Upper lobe of left lung (tissue), 6 donors: ENCODE measurements at regions not wholly inside any gene's neighbourhood (a gene's known extent, or its start where the extent isn't known, plus 50 kb on each side); places are given as distances from the start of the nearest gene placed in this dataset.

Source experiments
- ATAC-seq, 2 donors: fragments of 200-7000 bp; cut with Tn5 transposase; one replicate each; pipeline ENCODE4 v1.9.1; 2022; ENCODE audit warnings: mild to moderate bottlenecking in 2 of 2, moderate library complexity in 2 of 2; ENCODE audit not compliant: low FRiP score in 2 of 2
- DNase-seq, 2 donors: peaks; one replicate each; pipeline ENCODE4 v3.0.0-alpha.2; 2019 to 2020
- H3K27ac ChIP-seq, 4 donors: fragments of 200-600 bp; sonication (generic); one replicate each; pipeline ENCODE4 v1.5.1; 2016 to 2019
- H3K27me3 ChIP-seq, 4 donors: fragments of 200-600 bp; sonication (generic); one replicate each; pipeline ENCODE4 v1.5.1; 2017 to 2019
- H3K36me3 ChIP-seq, 4 donors: fragments of 200-600 bp; sonication (generic); one replicate each; pipeline ENCODE4 v1.5.1; 2016 to 2019
- H3K4me1 ChIP-seq, 4 donors: fragments of 200-600 bp; sonication (generic); one replicate each; pipeline ENCODE4 v1.5.1; 2018 to 2019
- H3K4me3 ChIP-seq, 4 donors: fragments of 200-600 bp; sonication (generic); one replicate each; pipeline ENCODE4 v1.5.1; 2017 to 2019; ENCODE audit warnings: mild to moderate bottlenecking in 2 of 4, moderate library complexity in 1 of 4
- H3K9me3 ChIP-seq, 4 donors: fragments of 200-600 bp; sonication (generic); one replicate each; pipeline ENCODE4 v1.5.1; 2018 to 2019
- EP300 ChIP-seq, 4 donors: sonication (generic); formaldehyde crosslinking; IDR thresholded peaks; one replicate each; pipeline ENCODE4 v1.5.1; 2017; ENCODE audit warnings: antibody characterized with exemption in 4 of 4, control low read depth in 2 of 4
- POLR2A ChIP-seq, 4 donors: fragments of 450-650 bp; IDR thresholded peaks; one replicate each; pipeline ENCODE4 v1.5.1; 2016 to 2017; ENCODE audit warnings: antibody characterized with exemption in 4 of 4, mild to moderate bottlenecking in 2 of 4
- POLR2AphosphoS5 ChIP-seq, 2 donors: sonication (generic); formaldehyde crosslinking; IDR thresholded peaks; one replicate each; pipeline ENCODE4 v1.5.1; 2017; ENCODE audit warnings: antibody characterized with exemption in 2 of 2
- WGBS, 2 donors: methylation state at CpG; one replicate each; pipeline ENCODE4 v1.1.5; 2017 to 2018; 5-methylcytosine and 5-hydroxymethylcytosine counted together
- TF ChIP-seq, protein P1 (sequence below), 6 experiments: fragments of 450-650 bp in 4 of 6; fragments of 200-600 bp in 2 of 6; sonication (generic) in 2 of 6; IDR thresholded peaks; one replicate each; pipeline ENCODE4 v1.5.1; 2016 to 2019; ENCODE audit warnings: antibody characterized with exemption in 6 of 6
- donor health status: DM: no; HTN: no; CAD: no; lungs with moderate emphysema.
- donor health status: DM: no; HTN: yes; CAD: no; lungs with severe emphysema.

DNA sequence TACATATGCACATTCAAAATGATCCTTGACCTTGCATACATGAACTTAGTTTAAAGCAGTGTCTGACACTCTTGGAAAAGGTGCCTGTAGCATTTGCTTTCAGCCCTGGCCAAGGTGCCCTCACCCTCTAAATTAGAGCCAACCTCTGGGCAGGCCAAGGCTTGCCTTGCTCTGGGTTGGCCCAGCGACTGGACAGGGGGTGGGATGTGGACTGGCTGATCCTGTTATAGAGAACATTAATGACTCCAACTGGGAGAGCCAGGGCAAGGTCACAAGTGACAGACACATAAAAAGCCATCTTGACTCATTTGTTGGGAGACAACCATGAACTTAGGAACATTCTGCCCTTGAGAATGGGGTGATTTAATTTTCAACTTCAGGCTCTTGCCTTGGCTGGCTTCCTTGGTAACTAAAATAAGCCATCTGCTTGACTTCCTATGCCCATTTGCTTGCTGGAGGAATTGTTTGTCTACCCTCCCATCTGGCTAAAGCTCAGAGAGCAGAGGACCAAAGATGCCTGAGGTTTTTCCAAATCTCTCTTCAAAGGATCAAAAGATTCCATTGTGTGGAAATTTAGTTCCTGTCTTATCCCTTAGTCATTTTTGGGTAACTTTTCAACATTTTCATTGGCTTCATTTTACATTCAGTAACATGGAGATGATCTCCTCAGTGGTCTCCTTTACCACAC is 403.7 kb downstream of the SOX2 start:
- no peak overlapping the region for H3K4me3 ChIP-seq
- 80 to 86% methylated on average over 1 of the region's 1 CpG for WGBS, 2 donors
- ATAC-seq (peak in 1 of 2 donors; percentile 21), DNase-seq (no peak)
- TF ChIP-seq POLR2AphosphoS5 (IDR thresholded peaks at IDR 0.05), result no peak
- TF ChIP-seq, protein P1, sequence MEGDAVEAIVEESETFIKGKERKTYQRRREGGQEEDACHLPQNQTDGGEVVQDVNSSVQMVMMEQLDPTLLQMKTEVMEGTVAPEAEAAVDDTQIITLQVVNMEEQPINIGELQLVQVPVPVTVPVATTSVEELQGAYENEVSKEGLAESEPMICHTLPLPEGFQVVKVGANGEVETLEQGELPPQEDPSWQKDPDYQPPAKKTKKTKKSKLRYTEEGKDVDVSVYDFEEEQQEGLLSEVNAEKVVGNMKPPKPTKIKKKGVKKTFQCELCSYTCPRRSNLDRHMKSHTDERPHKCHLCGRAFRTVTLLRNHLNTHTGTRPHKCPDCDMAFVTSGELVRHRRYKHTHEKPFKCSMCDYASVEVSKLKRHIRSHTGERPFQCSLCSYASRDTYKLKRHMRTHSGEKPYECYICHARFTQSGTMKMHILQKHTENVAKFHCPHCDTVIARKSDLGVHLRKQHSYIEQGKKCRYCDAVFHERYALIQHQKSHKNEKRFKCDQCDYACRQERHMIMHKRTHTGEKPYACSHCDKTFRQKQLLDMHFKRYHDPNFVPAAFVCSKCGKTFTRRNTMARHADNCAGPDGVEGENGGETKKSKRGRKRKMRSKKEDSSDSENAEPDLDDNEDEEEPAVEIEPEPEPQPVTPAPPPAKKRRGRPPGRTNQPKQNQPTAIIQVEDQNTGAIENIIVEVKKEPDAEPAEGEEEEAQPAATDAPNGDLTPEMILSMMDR (IDR thresholded peaks at IDR 0.05), result no peak
- TF ChIP-seq POLR2A (IDR thresholded peaks at IDR 0.05), result no peak
- TF ChIP-seq EP300 (IDR thresholded peaks at IDR 0.05), result no peak
- H3K27ac ChIP-seq, result no peak overlapping the region
- no peaks in the 10 kb centered on the region for H3K9me3 ChIP-seq
- no peaks in the 10 kb centered on the region for H3K27me3 ChIP-seq
- no peaks in the 10 kb centered on the region for H3K36me3 ChIP-seq
- no peaks in the 10 kb centered on the region for H3K4me1 ChIP-seq

DNA sequence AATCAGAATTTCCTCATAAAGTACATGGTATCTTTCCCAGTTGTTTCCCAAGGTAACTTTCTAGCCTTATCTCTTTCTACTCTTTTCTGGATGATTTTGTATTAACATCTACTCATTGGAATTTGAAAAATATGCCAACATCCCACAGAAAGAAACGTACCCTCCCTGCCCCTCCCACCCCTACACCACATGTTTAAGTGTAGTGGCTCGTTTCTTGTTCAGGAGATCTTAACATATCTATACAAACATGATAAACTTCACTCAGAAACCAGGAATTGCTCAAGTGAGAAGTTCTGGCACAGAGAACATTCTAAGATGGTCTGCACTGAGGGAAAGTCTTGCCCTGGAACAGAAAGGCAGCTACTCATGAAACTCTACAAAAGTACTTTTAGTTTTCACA is 404.7 kb downstream of the SOX2 start:
- DNase-seq, result no peak

DNA sequence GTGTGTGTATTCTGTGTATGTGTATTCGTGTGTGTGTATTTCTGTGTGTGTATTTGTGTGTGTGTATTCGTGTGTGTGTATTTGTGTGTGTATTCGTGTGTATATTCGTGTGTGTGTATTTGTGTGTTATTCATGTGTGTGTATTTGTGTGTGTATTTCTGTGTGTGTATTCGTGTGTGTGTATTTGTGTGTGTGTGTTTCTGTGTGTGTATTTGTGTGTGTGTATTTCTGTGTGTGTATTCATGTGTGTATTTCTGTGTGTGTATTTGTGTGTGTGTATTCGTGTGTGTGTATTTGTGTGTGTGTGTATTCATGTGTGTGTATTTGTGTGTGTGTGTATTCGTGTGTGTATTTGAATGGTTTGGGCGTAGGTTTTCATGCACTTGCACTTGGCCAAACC is 405.4 kb downstream of the SOX2 start:
- Histone ChIP-seq H3K36me3 (no peaks in the 10 kb centered on the region), H3K4me3 (no peak overlapping the region), H3K9me3 (no peaks in the 10 kb centered on the region), H3K27ac (no peak overlapping the region), H3K27me3 (no peaks in the 10 kb centered on the region), H3K4me1 (no peaks in the 10 kb centered on the region)
- DNase-seq (no peak), ATAC-seq (no peak)
- TF ChIP-seq EP300 (IDR thresholded peaks at IDR 0.05) (no peak), POLR2A (IDR thresholded peaks at IDR 0.05) (no peak), POLR2AphosphoS5 (IDR thresholded peaks at IDR 0.05) (no peak)
- TF ChIP-seq, protein P1 (IDR thresholded peaks at IDR 0.05), result no peak
- WGBS, 2 donors, result 79% methylated on average over 8 of the region's 8 CpGs

More for the DNA sequence above, 404.7 kb downstream of the SOX2 start:
- H3K36me3 ChIP-seq, result no peaks in the 10 kb centered on the region
- no peaks in the 10 kb centered on the region for H3K27me3 ChIP-seq
- WGBS, 2 donors, result 35 to 45% methylated on average over 2 of the region's 2 CpGs
- no peak for ATAC-seq
- H3K27ac ChIP-seq, result no peak overlapping the region
- no peaks in the 10 kb centered on the region for H3K9me3 ChIP-seq
- H3K4me3 ChIP-seq, result no peak overlapping the region
- TF ChIP-seq POLR2AphosphoS5 (IDR thresholded peaks at IDR 0.05) (no peak), POLR2A (IDR thresholded peaks at IDR 0.05) (no peak), EP300 (IDR thresholded peaks at IDR 0.05) (no peak)
- TF ChIP-seq, protein P1 (IDR thresholded peaks at IDR 0.05), result no peak
- H3K4me1 ChIP-seq, result no peaks in the 10 kb centered on the region

DNA sequence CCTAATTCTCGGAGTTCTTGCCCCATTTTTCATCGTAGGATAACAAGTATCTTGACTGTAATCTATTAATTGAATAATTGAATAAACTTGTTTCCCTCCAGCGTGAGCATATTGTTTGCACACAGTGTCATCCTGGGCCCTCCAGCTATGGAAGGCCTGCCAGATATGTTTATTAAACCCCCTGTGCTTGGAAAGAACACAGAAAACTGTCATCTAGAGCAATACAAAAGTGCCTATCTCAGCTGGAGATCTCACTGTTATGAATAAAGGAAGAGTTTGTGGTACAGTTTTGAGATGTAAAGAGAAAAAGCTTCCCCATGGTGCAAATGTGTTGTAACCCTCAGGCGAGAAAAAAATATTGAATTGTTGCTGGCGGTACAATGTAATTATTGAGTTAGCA is 405.9 kb downstream of the SOX2 start:
- Histone ChIP-seq H3K9me3 (no peaks in the 10 kb centered on the region), H3K4me1 (no peaks in the 10 kb centered on the region), H3K4me3 (no peak overlapping the region), H3K27ac (no peak overlapping the region), H3K36me3 (no peaks in the 10 kb centered on the region), H3K27me3 (no peaks in the 10 kb centered on the region)
- ATAC-seq, result no peak
- TF ChIP-seq, protein P1 (IDR thresholded peaks at IDR 0.05), result no peak
- no peak for TF ChIP-seq POLR2AphosphoS5 (IDR thresholded peaks at IDR 0.05)
- DNase-seq, result no peak
- WGBS, 2 donors, result 76 to 83% methylated on average over 5 of the region's 5 CpGs

DNA sequence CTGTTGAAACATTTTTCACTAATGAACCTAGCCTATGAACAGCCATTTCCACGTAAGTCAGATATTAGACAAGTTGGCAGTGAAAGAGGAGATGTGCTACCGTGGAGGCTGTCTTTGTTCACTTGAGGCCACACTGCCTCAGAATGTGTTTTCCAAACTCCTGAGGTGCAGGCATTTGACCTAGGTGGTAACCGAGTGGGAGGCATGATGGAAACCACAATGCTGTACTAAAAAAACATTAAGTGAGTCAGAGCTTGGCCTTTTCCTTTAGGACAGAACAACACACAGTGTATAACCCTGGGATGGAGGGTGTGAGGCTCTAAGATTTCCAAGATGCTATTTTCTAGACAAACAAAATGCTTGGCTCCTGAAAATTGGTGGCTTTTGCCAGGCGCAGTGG is 406.3 kb downstream of the SOX2 start:
- ATAC-seq (no peak), DNase-seq (no peak)
- Histone ChIP-seq H3K27ac (no peak overlapping the region), H3K4me3 (no peak overlapping the region), H3K27me3 (no peaks in the 10 kb centered on the region), H3K9me3 (no peaks in the 10 kb centered on the region), H3K4me1 (no peaks in the 10 kb centered on the region), H3K36me3 (no peaks in the 10 kb centered on the region)
- 94 to 96% methylated on average over 4 of the region's 4 CpGs for WGBS, 2 donors
- TF ChIP-seq, protein P1 (IDR thresholded peaks at IDR 0.05), result no peak
- TF ChIP-seq POLR2AphosphoS5 (IDR thresholded peaks at IDR 0.05) (no peak), EP300 (IDR thresholded peaks at IDR 0.05) (no peak), POLR2A (IDR thresholded peaks at IDR 0.05) (no peak)
